K562 (cell line): ENCODE measurements at regions not wholly inside any gene's neighbourhood (a gene's known extent, or its start where the extent isn't known, plus 50 kb on each side); places are given as distances from the start of the nearest gene placed in this dataset.

Source experiments
- CEBPZ ChIP-seq: fragments of 150-350 bp; IDR thresholded peaks from 2 replicates; pipeline ENCODE4 v1.6.1; 2014; ENCODE audit warnings: low read depth, mild to moderate bottlenecking, low read length, borderline replicate concordance
- DNMT1 ChIP-seq: fragments of 450-650 bp; IDR thresholded peaks from 2 replicates; pipeline ENCODE4 v1.6.1; 2016; ENCODE audit warnings: antibody characterized with exemption, mild to moderate bottlenecking
- E4F1 ChIP-seq: fragments of 250-450 bp; sonication (Bioruptor Pico); IDR thresholded peaks from 2 replicates; pipeline ENCODE4 v1.5.0; 2021; ENCODE audit warnings: mild to moderate bottlenecking, borderline replicate concordance
- MAFF ChIP-seq: IDR thresholded peaks from 2 replicates; pipeline ENCODE4 v1.6.1; 2012; ENCODE audit warnings: low read length, improper control_type of control experiment
- MGA ChIP-seq: fragments of 450-650 bp; IDR thresholded peaks from 2 replicates; pipeline ENCODE4 v1.6.1; 2016; ENCODE audit warnings: mild to moderate bottlenecking, moderate library complexity
- POLR2H ChIP-seq: IDR thresholded peaks from 2 replicates; pipeline ENCODE4 v1.6.1; 2016; ENCODE audit warnings: missing genetic modification characterization, low read depth, mild to moderate bottlenecking, control low read depth, missing compliant biosample characterization, moderate library complexity

GRCh38 chr5:168227973-168228615 lies 63.4 kb upstream of the WWC1 start (continued):
- TF ChIP-seq MGA (no peak), E4F1 (no peak), MAFF (no peak), CEBPZ (no peak), DNMT1 (no peak), POLR2H (tag) (no peak)
